Activated CD8-positive, alpha-beta memory T cell treated with anti-CD3 and anti-CD28 coated beads for 4 hours (primary cell): ENCODE measurements at regions not wholly inside any gene's neighbourhood (a gene's known extent, or its start where the extent isn't known, plus 50 kb on each side); places are given as distances from the start of the nearest gene placed in this dataset.
"Not testable (repeated sequence)": the region's sequence is repeated elsewhere in the genome, so short reads cannot be mapped to it uniquely, and the experiment has no call there.

Source experiments
- DNase-seq, 2 donors: peaks; one replicate each; pipeline ENCODE4 v3.0.0-alpha.2; 2020; ENCODE audit warnings: low read depth in 2 of 2

DNA sequence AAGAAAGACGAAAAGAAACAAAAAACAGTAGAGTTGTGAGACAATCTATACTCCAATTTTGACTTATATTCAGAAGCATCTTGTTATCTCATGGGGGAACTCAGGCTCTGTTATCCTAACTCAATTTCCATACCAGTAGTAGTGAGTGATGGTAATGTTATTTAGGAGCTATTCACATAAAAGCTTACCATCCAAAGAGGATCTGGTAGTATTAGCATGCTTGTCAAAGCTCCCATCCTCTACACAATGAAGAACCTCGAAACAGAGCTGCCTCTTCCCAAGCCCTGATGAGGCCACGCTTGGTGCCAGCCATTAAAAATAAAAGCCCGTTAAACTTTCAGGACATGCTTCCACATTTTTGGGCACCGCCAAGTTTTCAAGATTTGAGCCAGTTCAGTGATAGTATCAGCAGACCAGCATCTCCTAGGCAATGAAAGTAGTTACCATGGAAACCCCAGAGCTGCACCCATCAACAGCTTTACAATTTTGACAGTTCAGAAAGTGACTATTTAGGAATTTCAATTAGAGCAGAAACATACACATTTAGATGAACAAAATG is 173.3 kb downstream of the CD83 start:
- DNase-seq = no peak

- no peak for DNase-seq
These were observed 173.8 kb downstream of the CD83 start for GRCh38 chr6:14291331-14291730.

GRCh38 chr6:14292119-14292518 is 174.5 kb downstream of the CD83 start:
- DNase-seq = no peak

GRCh38 chr6:14294270-14294951 is 176.8 kb downstream of the CD83 start:
- DNase-seq = no peak

- DNase-seq = not testable (repeated sequence)
These were observed 179.1 kb downstream of the CD83 start for GRCh38 chr6:14296698-14297097.

DNA sequence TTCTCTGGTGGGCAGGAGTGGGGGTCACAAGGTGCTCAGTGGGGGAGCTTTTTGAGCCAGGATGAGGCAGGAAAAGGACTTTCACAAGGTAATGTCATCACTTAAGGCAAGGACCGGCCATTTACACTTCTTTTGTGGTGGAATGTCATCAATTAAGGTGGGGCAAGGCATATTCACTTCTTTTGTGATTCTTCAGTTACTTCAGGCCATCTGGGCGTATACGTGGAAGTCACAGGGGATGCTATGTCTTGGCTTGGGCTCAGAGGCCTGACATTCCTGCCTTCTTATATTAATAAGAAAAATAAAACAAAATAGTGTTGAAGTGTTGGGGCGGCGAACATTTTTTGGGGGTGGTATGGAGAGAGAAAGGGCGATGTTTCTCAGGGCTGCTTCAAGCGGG is 179.5 kb downstream of the CD83 start:
- not testable (repeated sequence) for DNase-seq

GRCh38 chr6:14300189-14300588 is 182.6 kb downstream of the CD83 start:
- not testable (repeated sequence) for DNase-seq

GRCh38 chr6:14300721-14301120 is 183.1 kb downstream of the CD83 start:
- DNase-seq = not testable (repeated sequence)

DNA sequence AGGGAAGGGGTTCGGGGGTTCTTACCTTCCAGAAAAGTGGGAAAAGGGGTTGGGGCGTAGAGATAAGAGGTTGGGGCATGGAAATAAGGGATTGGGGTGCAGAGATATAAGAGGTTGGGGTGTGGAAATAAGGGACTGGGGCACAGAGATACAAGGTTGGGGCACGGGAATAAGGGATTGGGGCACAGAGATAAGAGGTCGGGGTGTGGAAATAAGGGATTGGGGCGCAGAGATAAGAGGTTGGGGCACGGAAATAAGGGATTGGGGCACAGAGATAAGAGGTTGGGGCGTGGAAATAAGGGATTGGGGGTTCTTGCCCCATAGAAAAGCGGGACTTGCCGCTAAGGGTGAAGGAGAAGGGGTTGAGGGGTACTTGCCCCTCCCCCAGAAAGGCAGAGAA is 183.9 kb downstream of the CD83 start:
- not testable (repeated sequence) for DNase-seq

DNA sequence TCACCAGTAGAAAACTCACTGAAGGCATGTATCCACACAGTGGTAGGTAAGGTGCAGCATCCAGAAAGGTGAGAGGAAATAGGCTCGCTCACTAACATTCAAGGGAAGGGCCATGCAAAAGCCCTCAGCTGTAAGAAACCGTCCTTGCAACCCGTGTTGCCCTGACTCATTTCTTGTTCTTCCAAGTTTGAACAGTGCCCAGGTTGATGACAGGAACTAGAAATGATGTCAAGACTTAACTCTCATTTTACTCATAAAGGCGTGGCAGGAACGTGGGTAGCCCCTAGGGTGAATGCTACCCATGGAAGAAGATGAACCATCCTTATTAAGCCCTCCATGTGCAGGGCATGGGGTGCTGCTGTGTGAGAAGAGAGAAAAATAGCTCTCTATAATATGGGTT is 187.6 kb downstream of the CD83 start:
- no peak for DNase-seq

DNA sequence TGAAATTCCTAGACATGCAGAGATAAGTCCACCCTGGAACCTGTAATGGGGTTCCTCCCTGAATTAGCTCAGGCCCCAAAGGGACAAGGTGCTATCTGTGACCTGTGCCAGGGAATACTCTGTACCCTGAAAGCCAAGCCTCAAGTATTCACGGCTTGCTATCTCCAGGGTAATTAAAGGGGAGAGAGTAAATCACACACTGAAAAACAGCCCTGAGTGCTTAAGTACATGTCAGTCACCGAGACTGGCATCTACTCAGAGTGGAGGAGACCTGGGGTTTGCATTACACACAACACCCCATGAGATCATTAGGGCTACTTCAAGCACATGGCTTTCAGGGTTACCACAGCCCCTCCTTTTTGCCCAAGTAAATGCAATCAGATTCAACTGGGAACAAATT is 188.1 kb downstream of the CD83 start:
- DNase-seq = no peak

DNA sequence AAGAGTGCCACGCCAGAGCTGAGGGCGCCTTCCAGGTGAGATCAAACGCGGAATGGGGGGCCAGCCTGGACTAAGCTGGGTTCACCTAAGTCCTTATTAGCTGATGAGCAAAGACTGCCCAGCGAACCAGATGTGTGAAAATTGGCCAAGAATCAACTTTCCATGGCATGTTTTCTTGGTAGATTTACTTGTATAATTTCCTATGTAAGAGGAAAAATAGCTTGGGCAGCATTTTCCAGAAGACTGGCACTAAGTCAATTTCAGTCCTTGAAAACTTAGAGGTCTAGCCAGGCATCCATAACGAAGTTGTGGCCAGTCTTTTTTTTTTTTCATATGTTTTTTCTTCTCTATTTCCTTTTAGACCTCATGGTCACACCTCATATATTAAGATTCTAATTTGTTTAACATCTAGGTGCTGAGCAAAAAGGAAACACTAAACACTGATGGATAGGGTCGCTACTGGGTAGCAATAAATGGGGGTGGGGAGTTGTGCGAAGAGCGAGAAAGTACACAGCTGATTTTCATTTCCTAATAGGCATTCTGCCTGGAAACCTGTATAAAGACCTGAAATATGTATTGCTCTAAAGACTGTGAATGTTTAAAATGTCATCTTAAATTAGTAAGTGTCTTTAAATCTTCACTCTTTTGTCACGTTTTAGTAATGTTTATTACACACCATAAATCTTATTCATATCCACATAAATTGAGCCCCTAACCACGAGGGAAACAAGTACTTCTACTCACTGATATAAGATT is 188.8 kb downstream of the CD83 start:
- DNase-seq = no peak

DNA sequence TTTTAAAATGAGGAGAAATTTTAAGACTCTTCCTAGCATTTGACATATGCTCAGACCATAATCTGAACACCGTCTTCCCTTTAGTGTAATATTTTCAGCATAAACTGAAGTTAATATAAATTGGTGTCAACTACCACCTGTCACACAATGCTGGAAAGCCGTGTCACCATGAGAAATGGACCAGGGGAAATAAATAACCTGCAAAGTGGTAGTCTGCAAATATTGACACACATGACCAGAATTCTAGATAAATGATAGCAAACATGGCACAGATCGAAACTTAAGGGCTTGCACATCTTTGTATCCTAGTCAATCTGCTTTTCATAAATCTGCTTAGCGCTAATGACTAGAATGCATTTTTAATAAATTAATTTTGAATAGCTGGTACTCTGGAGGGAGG is 191.9 kb downstream of the CD83 start:
- DNase-seq = no peak

DNA sequence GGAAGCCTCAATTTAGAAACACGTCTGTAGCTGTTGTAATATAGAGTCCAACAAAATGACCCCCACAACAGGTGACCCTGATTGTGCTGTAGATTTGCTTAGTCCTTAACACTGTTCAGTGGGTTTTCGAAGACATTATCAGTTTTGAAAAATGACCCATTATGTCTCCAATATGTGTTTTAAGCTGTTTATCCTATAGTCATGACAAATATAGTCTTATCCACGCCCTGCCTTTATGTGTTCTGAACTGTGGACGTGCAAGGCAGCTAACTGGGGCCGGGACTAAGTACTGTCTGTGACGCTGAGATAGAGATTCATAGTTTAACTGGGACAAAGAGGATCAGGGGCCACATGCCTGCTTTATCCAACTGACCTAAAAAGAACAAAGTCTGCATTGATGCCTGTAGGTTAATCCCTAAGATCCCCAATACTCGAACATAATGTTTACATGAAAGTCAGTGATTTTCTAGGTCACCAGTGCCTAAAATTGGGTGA is 192.4 kb downstream of the CD83 start:
- no peak for DNase-seq

DNA sequence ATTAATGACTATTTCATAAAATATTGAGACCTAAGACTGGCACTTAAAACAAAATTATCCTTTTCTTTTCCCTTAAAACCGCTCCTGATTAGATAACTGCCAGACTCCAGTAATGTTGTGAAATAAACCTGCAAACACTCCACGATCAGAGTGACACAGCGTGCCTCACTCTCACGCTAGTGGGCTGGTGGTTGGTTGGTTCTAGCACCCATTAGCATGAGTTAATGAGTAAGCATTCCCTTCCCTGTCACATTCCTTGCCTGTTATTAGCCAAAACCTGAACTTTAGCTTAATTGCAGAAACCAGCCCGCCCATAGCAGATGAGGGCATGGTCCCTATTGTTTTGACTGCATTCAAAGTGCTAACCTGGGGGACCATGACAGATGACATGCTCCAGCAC is 193.4 kb downstream of the CD83 start:
- no peak for DNase-seq

- DNase-seq = no peak
These were observed 195.0 kb downstream of the CD83 start for GRCh38 chr6:14312587-14312986.

- no peak for DNase-seq
These were observed 195.7 kb downstream of the CD83 start for GRCh38 chr6:14313248-14313647.

DNA sequence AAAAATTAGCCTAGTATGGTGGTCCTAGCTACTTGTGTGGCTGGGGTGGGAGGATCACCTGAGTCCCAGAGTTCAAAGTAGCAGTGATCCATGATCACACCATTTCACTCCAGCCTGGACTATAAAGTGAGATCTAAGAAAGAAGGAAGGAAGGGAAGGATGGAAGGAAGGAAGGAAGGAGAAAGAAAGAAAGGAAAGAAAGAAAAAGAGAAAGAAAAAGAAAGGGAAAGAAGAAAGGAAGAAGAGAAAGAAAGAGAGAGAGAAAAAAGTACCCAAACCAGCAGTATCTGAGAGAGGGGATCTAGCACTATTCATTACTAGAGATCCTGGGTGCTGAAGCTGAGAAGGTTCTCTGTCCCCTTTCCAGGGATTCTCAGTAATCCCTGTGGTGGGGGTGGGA is 197.8 kb downstream of the CD83 start:
- DNase-seq = no peak

DNA sequence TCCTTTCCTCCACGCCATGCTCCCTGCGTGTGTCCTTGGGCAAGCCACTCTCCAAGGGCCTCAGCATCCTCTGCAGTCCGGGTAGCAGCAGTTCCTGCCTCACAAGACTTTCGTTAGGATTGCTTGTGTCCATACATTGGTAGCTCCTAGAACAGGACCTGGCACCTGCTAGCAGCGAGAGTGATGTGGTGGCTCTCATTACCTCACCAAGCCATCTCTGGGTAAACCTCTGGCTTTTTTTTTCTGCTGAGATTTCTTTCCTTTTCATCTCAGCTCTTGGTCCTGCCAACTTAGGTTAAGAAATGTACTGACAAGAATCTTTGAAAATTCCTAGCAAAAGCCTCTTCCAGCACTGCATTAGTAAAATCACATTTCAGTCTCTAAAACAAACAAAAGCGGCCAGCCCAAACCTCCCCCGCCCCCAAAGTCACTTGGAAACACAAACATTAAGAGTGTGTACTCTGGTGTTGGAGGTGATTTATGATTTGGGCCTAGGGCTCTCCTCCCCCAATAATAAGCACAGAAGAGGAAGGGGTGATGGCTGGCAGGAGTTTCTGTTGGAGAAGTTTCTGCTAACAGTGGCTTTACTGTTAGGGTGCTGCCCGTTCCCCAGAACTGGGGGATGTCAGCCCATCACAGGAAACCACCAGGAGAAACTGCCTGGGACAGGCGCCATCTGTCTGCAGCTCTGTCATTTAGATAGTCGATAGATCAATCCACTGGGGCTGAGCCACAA is 199.2 kb downstream of the CD83 start:
- DNase-seq = no peak

GRCh38 chr6:14317387-14317970 is 199.9 kb downstream of the CD83 start:
- DNase-seq = no peak

DNA sequence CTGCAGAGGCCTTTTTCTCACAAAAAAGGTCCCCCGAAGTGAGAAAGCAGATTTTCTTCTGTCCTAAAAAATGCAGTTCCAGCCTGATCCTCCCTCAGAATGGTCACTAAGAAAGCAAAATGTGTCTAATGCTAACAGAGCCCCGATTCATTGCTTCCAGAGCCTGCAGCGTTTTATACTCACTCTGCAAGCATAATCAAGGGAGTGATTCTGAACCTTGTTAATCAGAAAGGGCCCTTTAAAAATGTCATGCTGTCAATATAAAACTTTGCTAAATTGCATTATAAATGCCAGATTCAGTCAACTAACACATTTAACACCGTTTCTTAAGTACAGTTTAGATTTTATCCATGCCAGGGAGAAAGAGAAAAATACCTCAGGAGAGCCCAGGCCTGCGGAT is 202.8 kb downstream of the CD83 start:
- no peak for DNase-seq
